Suprapubic skin (tissue), 4 donors: ENCODE measurements at regions not wholly inside any gene's neighbourhood (a gene's known extent, or its start where the extent isn't known, plus 50 kb on each side); places are given as distances from the start of the nearest gene placed in this dataset.
"Not testable (repeated sequence)": the region's sequence is repeated elsewhere in the genome, so short reads cannot be mapped to it uniquely, and the experiment has no call there.

Experiments used
- CTCF ChIP-seq, 2 donors: fragments of 200-600 bp in 1 of 2; fragments of 450-650 bp in 1 of 2; sonication (generic) in 1 of 2; IDR thresholded peaks; one replicate each; pipeline ENCODE4 v1.5.1; 2016 to 2019; ENCODE audit warnings: antibody characterized with exemption in 2 of 2, mild to moderate bottlenecking in 1 of 2, moderate library complexity in 1 of 2
- EP300 ChIP-seq: sonication (generic); formaldehyde crosslinking; IDR thresholded peaks from one replicate; pipeline ENCODE4 v1.6.1; 2017; ENCODE audit warnings: antibody characterized with exemption
- POLR2A ChIP-seq, 2 donors: fragments of 450-650 bp; IDR thresholded peaks; one replicate each; pipeline ENCODE4 v1.6.1; 2017; ENCODE audit warnings: antibody characterized with exemption in 2 of 2, mild to moderate bottlenecking in 2 of 2, moderate library complexity in 2 of 2
- POLR2AphosphoS5 ChIP-seq, 3 donors: sonication (generic); formaldehyde crosslinking; IDR thresholded peaks; one replicate each; pipeline ENCODE4 v1.6.1; 2017; ENCODE audit warnings: antibody characterized with exemption in 3 of 3

GRCh38 chr6:115834542-115834941 is 226.1 kb downstream of the FRK start:
- not testable (repeated sequence) for TF ChIP-seq CTCF (IDR thresholded peaks at IDR 0.05); POLR2A (IDR thresholded peaks at IDR 0.05); EP300; POLR2AphosphoS5 (IDR thresholded peaks at IDR 0.05)
